Posterior cingulate gyrus (tissue), 11 donors: ENCODE measurements at regions not wholly inside any gene's neighbourhood (a gene's known extent, or its start where the extent isn't known, plus 50 kb on each side); places are given as distances from the start of the nearest gene placed in this dataset.

Experiments
- DNase-seq, 10 donors: peaks; one replicate each; pipeline versions ENCODE4 v3.0.0 to v3.0.0-alpha.2; 2020 to 2021; ENCODE audit warnings: mixed read lengths in 3 of 10
- intact Hi-C: fragments of 100-400 bp; cut with DNase I; formaldehyde crosslinking; loops from one replicate; pipeline ENCODE4 v1.15.1; 2023

DNA sequence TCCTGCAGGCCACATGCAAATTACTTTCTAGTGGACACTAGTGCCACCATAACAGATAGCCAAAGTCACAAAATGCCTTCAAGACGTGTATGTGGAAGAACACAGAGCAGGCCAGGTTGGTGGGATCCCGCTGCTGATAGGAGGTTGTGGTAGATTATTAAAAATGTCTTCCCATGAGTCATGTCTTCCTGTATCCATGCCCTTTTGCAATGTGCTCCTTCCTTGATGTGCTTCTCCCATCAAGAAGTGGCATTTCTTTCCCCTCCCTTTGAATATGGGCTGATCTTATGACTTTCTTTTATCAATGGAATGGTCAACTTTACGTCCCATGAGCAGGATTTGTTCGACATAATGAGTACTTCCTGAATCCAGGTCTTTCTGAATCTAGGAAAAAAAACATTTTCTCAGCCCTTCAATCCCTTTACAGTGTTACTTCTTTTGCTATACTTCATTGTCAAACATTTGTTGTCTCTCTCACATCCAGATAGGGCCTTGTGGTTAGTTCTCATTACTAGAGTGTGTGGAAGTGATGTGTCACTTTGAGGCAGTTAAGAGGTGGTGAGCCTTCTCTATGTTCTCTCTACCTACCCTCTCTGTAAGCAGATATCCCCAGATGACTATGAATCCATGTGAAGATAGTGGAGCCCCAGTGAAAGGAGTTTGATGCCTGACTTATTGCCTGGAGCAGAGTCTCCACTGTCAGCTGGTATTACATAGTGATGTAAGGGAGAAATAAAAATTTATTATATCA is 519.2 kb upstream of the DIPK2B start:
- no peak for DNase-seq
- intact Hi-C loops, result no loop called here

DNA sequence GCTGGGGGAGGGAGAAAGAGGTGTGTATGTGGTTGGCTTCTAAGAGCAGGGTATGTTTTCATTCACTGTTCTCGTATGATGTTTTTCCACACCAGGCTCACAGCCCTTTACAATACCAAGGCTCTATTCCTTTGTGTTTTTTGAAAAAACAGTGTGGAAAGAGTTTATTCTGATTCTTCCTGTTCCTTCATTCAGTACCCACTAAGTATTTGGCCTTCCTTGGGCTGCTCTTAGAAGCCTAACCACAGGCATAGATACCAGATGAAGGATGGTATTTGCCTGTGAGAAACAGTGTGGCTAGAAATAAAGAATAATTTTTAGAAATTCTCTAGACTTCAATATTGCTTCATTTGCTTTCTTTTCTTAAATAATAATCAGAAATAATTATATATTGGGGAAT is 518.0 kb upstream of the DIPK2B start:
- DNase-seq, result no peak
- intact Hi-C loops, result no loop called here

DNA sequence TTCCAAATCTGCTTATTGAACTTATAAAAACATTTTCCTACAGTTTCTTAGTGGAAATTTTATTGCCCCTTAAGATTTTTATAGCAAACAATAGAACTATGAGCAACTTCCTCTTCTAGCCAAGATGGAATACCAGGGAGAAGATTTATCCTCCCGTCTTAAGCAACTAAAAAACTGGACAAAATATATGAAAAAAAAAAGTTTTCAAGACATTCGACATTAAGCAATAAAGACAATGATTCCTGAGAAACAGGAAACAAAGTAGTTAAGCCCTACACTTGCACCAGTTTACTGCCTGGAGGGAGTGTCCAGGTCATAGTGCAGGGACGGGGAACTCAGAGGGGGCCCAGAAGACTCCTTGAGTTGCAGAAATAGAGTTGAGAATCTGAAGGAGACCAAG is 516.1 kb upstream of the DIPK2B start:
- intact Hi-C loops, result no loop called here
- DNase-seq, result no peak

DNA sequence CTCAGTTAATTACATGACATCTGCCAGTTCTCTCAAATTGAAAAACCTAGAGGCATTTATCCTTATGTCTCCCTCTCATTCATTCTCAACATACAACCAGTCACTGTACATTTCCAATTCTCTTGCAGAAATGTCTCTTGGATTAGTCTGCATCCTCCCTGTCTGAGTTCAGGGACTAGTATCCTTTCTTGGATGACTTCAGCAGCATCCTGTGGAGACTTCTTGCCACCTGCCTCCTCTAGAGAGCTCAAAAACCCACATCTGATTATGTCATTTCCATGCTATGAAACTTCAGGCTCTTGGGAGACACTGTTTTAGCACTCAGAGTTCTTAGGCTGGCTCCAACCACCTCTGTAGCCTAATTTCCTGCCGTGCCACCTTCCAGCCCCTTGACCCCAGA is 515.1 kb upstream of the DIPK2B start:
- intact Hi-C loops, result no loop called here
- DNase-seq, result no peak

DNA sequence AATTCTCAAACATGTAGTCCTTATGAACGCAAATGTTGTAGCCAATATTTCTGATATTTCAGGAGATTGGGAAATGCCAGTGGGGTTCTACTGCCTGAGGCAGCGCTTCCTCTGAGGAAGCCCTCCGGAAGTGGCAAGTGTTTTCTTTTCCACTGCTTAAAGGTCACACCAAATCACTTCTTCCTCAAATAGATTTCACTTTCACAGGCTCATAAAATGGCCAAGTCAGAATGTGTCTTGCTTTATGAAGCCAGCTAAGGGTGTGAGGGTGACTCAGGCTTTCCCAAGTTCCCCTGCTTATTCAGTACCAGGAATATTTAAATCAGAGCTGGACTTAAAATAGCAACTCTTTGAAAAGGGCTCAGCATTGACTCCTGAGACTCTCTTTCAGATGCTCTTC is 514.2 kb upstream of the DIPK2B start:
- DNase-seq, result no peak
- intact Hi-C loops, result no loop called here

DNA sequence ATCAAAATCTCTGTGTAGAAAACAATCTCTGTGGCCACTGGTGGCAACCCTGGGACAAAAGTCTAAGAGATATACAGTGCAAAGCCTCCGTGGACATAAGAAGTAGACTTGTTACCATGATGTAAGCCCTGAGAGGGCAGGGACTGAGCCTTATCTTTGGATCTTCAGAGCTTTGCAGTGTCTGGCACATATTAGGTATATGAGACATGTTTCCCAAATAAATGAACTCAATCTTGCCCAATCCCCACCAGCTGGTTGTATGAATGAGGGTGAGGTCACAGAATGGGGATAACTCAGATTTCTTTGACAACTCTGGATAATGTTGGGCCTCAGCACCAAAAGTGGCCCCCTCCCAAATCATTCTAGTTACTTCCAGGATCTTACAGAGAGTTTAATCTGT is 511.4 kb upstream of the DIPK2B start:
- intact Hi-C loops, result no loop called here
- DNase-seq, result no peak

DNA sequence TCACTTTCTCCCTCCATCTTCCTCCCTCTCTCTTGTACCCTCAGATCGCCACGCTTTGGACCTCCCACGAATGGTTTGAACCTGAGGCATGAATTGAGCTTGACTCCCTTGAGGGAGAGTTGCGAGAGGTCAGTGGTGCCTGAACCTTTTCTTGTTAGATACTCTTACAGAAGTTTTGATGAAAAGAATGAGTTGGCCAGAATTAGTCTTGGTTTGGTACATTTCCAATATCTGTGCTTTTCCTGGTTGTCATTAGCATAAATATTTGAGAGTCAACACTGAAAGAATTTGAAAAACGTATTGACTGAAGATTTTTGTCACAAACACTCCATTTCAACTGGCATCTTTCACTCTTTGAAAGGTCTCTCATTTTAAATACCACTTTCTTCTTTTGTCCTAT is 510.6 kb upstream of the DIPK2B start:
- no peak for DNase-seq
- intact Hi-C loops, result no loop called here

DNA sequence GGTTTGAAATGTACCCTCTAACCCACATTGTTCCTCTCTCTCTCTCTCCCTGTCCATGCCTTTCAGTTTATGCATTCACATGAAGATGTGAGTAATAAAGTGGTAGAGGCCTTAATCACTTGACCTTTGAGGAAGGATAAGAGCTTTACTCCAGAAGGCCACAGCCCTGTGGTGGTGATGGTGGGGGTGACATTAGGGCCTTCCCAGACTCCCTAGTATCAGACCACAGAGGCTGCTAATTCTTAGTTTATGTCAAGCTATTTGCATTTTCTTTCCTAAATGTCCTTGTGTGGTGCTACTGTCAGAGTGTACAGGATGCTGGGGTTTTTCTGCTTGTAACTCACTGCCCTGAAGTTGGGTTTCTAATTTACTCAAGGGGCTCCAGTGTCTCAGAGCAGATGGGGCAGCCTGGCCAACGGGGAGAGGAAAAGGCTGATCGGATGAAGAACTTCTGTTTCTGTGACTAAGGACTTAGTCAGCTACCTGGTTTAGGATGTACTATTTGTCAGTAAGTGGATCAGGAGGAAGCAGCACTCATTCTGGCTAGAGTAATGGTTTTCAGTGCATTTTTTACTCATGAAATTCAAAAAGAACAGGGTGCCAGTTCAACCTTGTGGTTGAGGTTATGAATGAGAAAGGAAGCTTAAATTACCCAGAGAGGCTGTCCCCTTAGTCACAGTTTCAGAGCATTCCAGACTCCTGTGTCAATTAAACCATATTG is 509.6 kb upstream of the DIPK2B start:
- intact Hi-C loops, result no loop called here
- no peak for DNase-seq

DNA sequence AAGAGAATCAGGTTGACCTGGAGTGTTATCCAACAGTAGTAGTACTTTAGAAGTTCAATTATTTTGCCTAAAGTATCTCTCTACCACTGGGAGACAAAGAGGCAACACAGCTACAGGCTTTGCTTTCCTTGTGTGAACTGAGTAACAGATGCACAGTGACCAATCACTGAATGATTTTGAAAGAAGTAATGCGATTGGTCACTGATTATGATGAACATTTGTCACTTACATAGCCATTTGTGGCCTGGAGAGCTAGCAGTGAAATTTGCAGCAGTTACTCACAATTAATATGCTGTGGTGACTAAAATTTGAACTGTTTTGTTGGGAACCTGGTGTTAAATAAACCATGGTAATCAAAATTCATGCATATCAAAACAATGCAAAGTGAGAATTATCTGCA is 508.7 kb upstream of the DIPK2B start:
- intact Hi-C loops, result no loop called here
- DNase-seq, result no peak

DNA sequence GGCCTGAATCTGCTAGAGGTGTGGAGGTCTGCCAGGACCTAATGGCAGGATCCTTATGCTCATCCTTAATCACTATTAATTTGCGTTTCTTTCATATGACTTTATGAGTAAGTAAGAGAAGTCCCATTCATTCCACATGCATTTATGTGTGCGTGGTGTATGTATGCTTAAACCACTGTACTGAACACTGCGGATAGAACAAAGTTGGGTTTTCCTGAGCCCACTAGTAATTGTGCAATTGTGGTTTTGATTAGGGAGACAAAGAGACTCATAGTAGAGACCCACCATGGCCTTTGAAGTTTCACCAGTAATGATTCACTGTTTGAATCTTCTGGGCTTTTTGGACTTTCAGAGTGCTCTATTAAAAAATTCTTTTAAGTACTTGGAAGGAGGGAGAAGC is 498.5 kb upstream of the DIPK2B start:
- DNase-seq, result no peak
- intact Hi-C loops, result no loop called here

DNA sequence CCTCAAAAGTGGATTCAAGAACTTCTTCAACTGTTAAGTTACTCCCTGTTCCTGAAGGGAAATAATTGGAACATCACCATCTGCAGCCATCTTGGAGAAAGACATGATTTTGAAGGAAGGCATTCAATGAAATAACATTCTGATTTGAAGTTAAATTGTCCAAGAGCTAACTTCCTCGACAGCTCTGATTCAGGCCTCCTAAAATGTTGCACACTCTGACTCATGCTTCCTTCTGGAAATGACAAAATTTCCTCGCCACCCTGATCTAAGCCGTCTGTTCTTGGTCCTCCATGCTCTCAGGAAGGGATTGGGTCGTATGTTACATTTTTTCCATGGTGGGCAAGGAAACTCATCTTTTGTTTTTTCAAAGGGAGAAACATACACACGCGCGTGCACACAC is 496.9 kb upstream of the DIPK2B start:
- DNase-seq, result no peak
- intact Hi-C loops, result no loop called here

DNA sequence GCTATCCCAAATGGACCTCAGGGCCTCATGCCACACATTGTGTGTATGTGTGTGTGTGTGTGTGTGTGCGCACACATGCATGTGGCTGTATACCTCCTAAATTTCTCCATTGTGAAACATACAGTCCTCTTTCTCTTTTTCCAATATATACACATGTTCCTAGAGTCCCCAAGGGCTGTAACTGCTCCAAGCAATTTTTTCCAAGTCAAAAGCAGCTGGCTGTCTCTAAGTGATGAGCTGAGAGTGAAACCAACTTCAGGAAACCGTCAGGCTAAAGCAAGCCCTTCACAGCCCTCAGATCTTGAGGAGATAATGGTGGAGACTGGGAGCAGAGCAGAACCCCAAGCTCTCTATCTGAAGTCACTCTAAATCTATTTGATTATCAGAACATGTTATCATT is 496.1 kb upstream of the DIPK2B start:
- no peak for DNase-seq
- intact Hi-C loops, result no loop called here

DNA sequence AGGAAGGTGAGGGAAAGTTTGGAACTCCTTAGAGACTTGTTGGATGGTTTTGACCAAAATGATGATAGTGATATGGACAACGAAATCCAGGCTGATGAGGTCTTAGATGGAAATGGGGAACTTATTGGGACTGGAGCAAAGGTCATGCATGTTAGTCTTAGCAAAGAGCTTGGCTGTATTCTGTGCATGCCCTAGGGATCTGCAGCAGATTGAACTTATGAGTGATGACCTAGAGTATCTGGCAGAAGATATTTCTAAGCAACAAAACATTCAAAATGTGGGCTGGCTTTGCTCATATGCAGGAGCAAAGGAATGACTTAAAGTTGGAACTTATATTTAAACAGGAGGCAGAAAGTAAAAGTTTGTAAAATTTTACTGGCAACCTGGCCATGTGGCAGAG is 489.3 kb upstream of the DIPK2B start:
- intact Hi-C loops, result no loop called here
- no peak for DNase-seq

DNA sequence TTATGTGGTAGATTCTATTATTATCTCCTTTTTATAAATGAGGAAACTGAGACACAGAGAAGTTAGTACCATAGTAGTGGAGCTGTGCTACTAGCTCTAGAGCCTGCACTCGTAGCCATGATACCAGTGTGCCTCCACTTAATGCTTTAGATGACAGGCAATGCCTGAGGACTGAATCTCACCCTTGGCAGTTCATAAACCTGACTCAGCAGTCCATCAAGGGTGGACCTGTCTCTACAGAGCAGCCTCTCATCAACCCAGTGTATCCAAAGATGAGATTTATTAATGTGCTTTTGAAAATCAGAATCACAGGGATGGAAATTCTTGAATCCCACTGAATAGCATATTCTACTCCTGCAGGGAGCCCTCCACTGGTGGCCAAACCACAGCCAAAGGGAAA is 483.2 kb upstream of the DIPK2B start:
- no peak for DNase-seq
- intact Hi-C loops, result no loop called here

DNA sequence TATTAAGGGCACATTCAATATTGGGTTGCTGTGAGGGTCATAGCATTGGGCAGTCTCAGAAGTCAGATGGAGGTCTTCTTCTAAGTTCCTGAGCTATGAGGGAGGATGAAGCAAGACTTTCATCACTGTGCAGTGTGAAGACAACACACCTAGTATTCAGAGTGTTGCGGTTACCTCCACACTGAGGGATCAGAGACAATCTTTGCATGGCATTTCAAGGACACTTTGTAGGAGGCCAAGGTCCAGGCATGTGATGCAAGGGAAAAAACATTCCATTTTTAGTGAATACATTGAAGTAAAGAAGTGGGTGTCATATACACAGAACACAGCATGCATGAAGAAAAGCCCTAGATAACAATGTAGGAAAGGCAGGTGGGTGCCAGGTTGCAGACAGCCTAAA is 481.2 kb upstream of the DIPK2B start:
- intact Hi-C loops, result no loop called here
- no peak for DNase-seq

DNA sequence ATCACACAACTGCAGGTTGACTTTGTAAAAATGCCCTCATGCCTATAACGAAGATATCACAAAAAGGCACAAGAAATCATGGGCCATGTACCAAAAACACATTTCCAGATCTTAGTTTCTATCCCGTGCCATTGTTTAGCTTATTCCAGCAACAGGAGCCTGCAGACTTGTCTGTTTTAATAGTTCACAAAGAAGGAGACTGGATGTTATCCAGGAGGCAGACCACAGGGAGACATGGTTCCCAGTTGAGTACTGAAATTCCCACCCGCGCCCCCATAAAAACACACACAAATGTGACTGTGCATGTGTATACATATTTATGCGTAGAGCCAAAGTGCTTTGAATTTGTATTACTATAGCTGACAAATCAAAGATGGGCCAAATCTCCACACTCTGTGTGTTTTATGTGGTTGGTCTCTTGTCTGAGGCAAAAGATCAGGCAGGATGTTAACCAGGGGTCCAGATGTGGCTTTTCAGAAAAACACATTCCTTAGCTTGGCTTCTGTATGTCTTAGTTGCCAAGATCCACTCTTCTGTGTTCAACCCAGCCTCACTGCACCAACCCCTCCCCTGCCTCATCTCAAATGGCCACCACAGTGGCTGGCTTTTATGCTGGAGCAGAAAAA is 469.2 kb upstream of the DIPK2B start:
- intact Hi-C loops, result no loop called here
- DNase-seq, result no peak

DNA sequence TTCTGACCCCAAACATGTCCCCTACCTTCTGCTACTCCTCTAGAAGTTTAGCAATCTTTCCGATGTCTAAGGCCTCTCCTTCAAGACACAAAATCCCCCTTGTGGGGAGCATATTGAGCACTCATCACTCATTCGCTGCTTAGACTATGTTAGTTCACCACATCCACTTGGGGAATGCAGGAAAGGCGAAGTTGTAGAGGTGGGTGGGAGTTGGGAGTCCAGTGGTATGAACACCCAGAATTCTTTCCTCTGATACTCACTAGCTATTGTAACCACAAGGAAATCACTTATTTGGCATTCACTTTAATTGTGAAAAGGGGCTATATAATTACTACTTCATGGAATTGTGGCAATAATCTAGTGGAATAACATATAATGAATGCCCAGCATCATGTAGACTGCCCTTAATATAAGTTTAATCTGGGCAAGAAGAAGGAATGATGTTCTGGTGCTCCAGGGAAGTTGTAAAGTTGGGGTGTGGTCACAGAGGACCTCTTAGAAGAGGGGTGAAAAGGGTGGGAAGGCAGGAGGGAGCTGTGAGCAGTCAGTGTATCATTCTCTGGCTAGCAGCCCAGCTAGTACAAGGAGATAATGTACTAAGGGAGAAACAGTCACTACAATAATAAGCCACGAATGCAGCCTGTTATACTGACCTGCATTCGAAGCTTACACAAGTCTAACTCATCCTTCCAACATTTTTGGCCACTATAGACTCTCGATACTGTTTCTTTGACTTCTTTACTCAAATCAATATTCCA is 468.2 kb upstream of the DIPK2B start:
- intact Hi-C loops, result no loop called here
- no peak for DNase-seq

DNA sequence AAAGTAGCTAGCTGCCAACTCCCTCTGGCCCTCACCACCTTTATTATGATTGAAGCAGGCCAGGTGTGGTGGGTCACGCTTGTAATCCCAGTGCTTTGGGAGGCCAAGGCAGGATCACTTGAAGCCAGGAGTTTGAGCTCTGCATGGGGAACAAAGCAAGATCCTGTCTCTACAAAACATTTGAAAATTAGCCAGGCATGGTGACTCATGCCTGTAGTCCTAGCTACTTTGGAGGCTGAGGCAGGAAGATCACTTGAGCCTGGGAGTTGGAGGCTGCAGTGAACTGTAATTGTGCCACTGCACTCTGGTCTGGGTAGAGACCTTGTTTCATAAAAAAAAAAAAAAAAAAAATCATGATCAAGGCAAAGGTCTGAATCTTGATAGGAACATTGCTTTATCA is 467.0 kb upstream of the DIPK2B start:
- DNase-seq, result no peak
- intact Hi-C loops, result no loop called here

DNA sequence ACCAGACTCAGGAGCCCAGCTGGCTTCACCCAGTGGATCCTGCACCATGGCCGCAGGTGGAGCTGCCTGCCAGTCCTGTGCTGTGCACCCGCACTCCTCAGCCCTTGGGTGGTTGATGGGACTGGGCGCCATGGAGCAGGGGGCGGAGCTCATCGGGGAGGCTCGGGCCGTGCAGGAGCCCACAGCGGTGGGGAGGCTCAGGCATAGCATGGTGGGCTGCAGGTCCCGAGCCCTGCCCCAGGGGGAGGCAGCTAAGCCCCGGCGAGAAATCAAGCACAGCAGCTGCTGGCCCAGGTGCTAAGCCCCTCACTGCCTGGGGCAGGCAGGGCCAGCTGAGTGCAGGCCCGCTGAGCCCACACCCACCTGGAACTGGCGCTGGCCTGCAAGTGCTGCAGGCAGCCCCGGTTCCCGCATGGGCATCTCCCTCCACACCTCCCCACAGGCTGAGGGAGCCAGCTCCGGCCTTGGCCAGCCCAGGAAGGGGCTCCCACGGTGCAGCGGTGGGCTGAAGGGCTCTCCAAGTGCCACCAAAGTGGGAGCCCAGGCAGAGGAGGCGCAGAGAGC is 464.1 kb upstream of the DIPK2B start:
- intact Hi-C loops, result no loop called here

DNA sequence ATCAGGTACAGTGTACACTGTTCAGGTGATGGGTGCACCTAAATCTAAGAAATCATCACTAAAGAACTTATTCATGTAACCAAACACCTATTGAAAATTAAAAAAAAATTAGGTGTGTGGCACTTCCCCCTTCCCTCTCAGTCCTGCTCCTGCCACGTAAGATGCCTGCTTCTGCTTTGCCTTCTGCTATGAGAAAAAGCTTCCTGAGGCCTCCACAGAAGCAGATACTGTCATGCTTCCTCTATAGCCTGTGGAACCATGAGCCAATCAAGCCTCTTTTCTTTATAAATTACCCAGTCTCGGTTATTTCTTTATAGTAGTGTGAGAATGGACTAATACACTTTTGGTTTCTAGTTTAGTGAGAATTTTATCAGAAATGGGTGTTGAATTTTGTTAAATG is 459.8 kb upstream of the DIPK2B start:
- no peak for DNase-seq

More for the DNA sequence above, 464.1 kb upstream of the DIPK2B start:
- DNase-seq, result peak in 3 of 10 donors; percentile 67

DNA sequence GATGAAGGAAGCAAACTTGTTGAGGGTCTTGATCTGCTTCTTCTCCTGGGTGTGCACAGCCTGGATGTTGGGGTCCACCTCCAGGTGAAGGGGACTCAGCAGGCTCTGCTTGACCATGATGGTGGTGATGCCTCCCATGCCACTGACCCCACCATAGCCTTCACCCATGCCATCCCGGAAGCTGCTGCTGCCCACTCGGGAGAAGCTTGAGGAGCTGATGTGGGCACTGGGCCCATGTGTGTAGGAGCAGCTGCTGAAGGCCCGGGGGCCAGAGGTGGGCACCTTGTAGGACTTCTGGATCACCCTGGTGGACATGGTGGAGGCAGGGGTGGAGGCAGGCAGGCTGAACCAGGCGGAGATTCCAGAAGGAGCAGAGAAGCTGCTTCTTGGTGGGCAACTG is 432.7 kb upstream of the DIPK2B start:
- DNase-seq, result peak in 1 of 10 donors; percentile 52
- intact Hi-C loops, result no loop called here

More for the DNA sequence above, 459.8 kb upstream of the DIPK2B start:
- intact Hi-C loops, result no loop called here
